WTC11 (cell line): ENCODE measurements at regions not wholly inside any gene's neighbourhood (a gene's known extent, or its start where the extent isn't known, plus 50 kb on each side); places are given as distances from the start of the nearest gene placed in this dataset.

Experiments
- ATAC-seq: fragments of 200-7000 bp; cut with Tn5 transposase; 2 replicates; pipeline ENCODE4 v1.10.0; 2021; ENCODE audit warnings: mild to moderate bottlenecking, moderate library complexity
- CTCF ChIA-PET: fragments of 300-600 bp; sonication (Branson Sonifier 250); formaldehyde crosslinking; loops from one replicate; lab custom pipeline; 2021; ENCODE audit warnings: antibody characterized with exemption; lab: Charles Lee
- POLR2A ChIA-PET: fragments of 350-600 bp; sonication (Branson Sonifier 250); formaldehyde crosslinking; loops from one replicate; lab custom pipeline; 2021; ENCODE audit warnings: antibody characterized with exemption; lab: Charles Lee
- DNase-seq: peaks from one replicate; pipeline ENCODE4 v3.0.0; 2021; ENCODE audit warnings: low spot score
- H3K27ac Mint-ChIP-seq: 2 replicates; pipeline ENCODE4 v1.8.0; 2021; ENCODE audit warnings: mixed read lengths
- H3K27me3 Mint-ChIP-seq: 2 replicates; pipeline ENCODE4 v1.8.0; 2021; ENCODE audit warnings: low read depth, mild to moderate bottlenecking, moderate library complexity, mixed read lengths
- H3K36me3 Mint-ChIP-seq: 2 replicates; pipeline ENCODE4 v1.8.0; 2021; ENCODE audit warnings: mixed read lengths
- H3K4me1 Mint-ChIP-seq: 2 replicates; pipeline ENCODE4 v1.8.0; 2022; ENCODE audit warnings: mixed read lengths
- H3K4me3 Mint-ChIP-seq: 2 replicates; pipeline ENCODE4 v1.8.0; 2021; ENCODE audit warnings: mild to moderate bottlenecking, moderate library complexity, mixed read lengths
- H3K9me3 Mint-ChIP-seq: 2 replicates; pipeline ENCODE4 v1.8.0; 2021; ENCODE audit warnings: mixed read lengths
- AR ChIP-seq: fragments of 250-450 bp; sonication (Bioruptor Pico); IDR thresholded peaks from 2 replicates; pipeline ENCODE4 v1.9.0; 2021; ENCODE audit warnings: mild to moderate bottlenecking
- CBFB ChIP-seq: sonication (generic); formaldehyde crosslinking; IDR thresholded peaks from 2 replicates; pipeline ENCODE4 v1.8.1; 2022; ENCODE audit warnings: mild to moderate bottlenecking, low read depth, missing genetic modification reagents
- CREB1 ChIP-seq: sonication (generic); formaldehyde crosslinking; IDR thresholded peaks from 2 replicates; pipeline ENCODE4 v1.8.0; 2023; ENCODE audit warnings: mild to moderate bottlenecking, missing genetic modification reagents
- ELF4 ChIP-seq: sonication (generic); formaldehyde crosslinking; IDR thresholded peaks from 2 replicates; pipeline ENCODE4 v1.8.1; 2022; ENCODE audit warnings: low read depth, mild to moderate bottlenecking, moderate library complexity, missing genetic modification reagents
- FOXP4 ChIP-seq: sonication (generic); formaldehyde crosslinking; IDR thresholded peaks from 2 replicates; pipeline ENCODE4 v1.8.0; 2022; ENCODE audit warnings: mild to moderate bottlenecking, missing genetic modification reagents
- GTF2I ChIP-seq: fragments of 250-450 bp; sonication (Bioruptor Pico); conservative IDR thresholded peaks from 2 replicates; pipeline ENCODE4 v1.4.0; 2021; ENCODE audit warnings: mild to moderate bottlenecking
- HMGXB4 ChIP-seq: sonication (generic); formaldehyde crosslinking; IDR thresholded peaks from 2 replicates; pipeline ENCODE4 v1.8.1; 2023; ENCODE audit warnings: mild to moderate bottlenecking, moderate library complexity, missing genetic modification reagents
- IRF2 ChIP-seq: sonication (generic); formaldehyde crosslinking; IDR thresholded peaks from 2 replicates; pipeline ENCODE4 v1.8.0; 2022; ENCODE audit warnings: low read depth, missing genetic modification reagents, borderline replicate concordance
- JAZF1 ChIP-seq: fragments of 250-450 bp; sonication (Bioruptor Pico); IDR thresholded peaks from 2 replicates; pipeline ENCODE4 v1.9.0; 2021; ENCODE audit warnings: moderate library complexity, mild to moderate bottlenecking, inconsistent platforms
- KAT7 ChIP-seq: sonication (generic); formaldehyde crosslinking; IDR thresholded peaks from 2 replicates; pipeline ENCODE4 v1.8.1; 2023; ENCODE audit warnings: missing genetic modification reagents, mild to moderate bottlenecking, borderline replicate concordance
- MYBL2 ChIP-seq: sonication (generic); formaldehyde crosslinking; IDR thresholded peaks from 2 replicates; pipeline ENCODE4 v1.8.1; 2023; ENCODE audit warnings: mild to moderate bottlenecking, moderate library complexity, missing genetic modification reagents
- NFYB ChIP-seq: sonication (generic); formaldehyde crosslinking; conservative IDR thresholded peaks from 2 replicates; pipeline ENCODE4 v1.8.0; 2022; ENCODE audit warnings: low read depth, missing genetic modification reagents
- SMAD4 ChIP-seq: sonication (generic); formaldehyde crosslinking; IDR thresholded peaks from 2 replicates; pipeline ENCODE4 v1.8.0; 2022; ENCODE audit warnings: mild to moderate bottlenecking, missing genetic modification reagents
- SP1 ChIP-seq: sonication (generic); formaldehyde crosslinking; conservative IDR thresholded peaks from 2 replicates; pipeline ENCODE4 v1.8.1; 2022; ENCODE audit warnings: missing genetic modification reagents
- TCF7 ChIP-seq: sonication (generic); formaldehyde crosslinking; IDR thresholded peaks from 2 replicates; pipeline ENCODE4 v1.8.0; 2022; ENCODE audit warnings: mild to moderate bottlenecking, low read depth, missing genetic modification reagents, moderate library complexity
- TEAD1 ChIP-seq: sonication (generic); formaldehyde crosslinking; IDR thresholded peaks from 2 replicates; pipeline ENCODE4 v1.8.0; 2022; ENCODE audit warnings: mild to moderate bottlenecking, missing genetic modification reagents
- ZBTB21 ChIP-seq: sonication (generic); formaldehyde crosslinking; IDR thresholded peaks from 2 replicates; pipeline ENCODE4 v1.8.1; 2023; ENCODE audit warnings: mild to moderate bottlenecking, missing genetic modification reagents, borderline replicate concordance
- ZNF138 ChIP-seq: sonication (generic); formaldehyde crosslinking; conservative IDR thresholded peaks from 2 replicates; pipeline ENCODE4 v1.8.1; 2022; ENCODE audit warnings: mild to moderate bottlenecking, moderate library complexity, missing genetic modification reagents
- ZNF671 ChIP-seq: fragments of 250-450 bp; sonication (Bioruptor Pico); IDR thresholded peaks from 2 replicates; pipeline ENCODE4 v1.8.0; 2021; ENCODE audit warnings: mild to moderate bottlenecking
- TF ChIP-seq, protein P1 (sequence below): sonication (generic); formaldehyde crosslinking; IDR thresholded peaks from 2 replicates; pipeline ENCODE4 v1.8.0; 2022; ENCODE audit warnings: mild to moderate bottlenecking, missing genetic modification reagents
- TF ChIP-seq, protein P2 (sequence below): sonication (generic); formaldehyde crosslinking; IDR thresholded peaks from 2 replicates; pipeline ENCODE4 v1.8.1; 2023; ENCODE audit warnings: mild to moderate bottlenecking, missing genetic modification reagents
- TF ChIP-seq, protein P3 (sequence below): sonication (generic); formaldehyde crosslinking; IDR thresholded peaks from 2 replicates; pipeline ENCODE4 v1.8.0; 2022; ENCODE audit warnings: missing genetic modification reagents
- TF ChIP-seq, protein P4 (sequence below): sonication (generic); formaldehyde crosslinking; IDR thresholded peaks from 2 replicates; pipeline ENCODE4 v1.8.1; 2022; ENCODE audit warnings: low read depth, missing genetic modification reagents, borderline replicate concordance

DNA sequence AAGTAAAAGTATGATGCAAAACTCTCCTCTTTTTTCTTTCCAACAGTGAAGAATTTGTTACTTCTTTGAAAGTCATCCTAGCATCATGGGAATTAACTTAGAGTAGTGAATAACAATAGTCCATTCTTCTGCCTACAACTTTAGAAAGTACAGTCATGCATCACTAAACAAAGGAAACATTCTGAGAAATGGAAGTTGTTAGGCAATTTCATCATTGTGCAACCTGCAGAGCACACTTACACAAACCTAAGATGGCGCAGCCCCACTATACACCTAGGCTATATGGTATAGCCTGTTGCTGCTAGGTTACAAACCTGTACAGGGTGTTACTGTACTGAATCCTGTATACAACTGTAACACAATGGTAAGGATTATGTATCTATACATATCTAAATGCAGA is 1209.3 kb upstream of the C9orf72 start:
- TF ChIP-seq, protein P1, sequence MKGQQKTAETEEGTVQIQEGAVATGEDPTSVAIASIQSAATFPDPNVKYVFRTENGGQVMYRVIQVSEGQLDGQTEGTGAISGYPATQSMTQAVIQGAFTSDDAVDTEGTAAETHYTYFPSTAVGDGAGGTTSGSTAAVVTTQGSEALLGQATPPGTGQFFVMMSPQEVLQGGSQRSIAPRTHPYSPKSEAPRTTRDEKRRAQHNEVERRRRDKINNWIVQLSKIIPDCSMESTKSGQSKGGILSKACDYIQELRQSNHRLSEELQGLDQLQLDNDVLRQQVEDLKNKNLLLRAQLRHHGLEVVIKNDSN (CRISPR knock-in tag): no peak
- no peak for TF ChIP-seq SMAD4 (CRISPR knock-in tag)
- TF ChIP-seq, protein P2, sequence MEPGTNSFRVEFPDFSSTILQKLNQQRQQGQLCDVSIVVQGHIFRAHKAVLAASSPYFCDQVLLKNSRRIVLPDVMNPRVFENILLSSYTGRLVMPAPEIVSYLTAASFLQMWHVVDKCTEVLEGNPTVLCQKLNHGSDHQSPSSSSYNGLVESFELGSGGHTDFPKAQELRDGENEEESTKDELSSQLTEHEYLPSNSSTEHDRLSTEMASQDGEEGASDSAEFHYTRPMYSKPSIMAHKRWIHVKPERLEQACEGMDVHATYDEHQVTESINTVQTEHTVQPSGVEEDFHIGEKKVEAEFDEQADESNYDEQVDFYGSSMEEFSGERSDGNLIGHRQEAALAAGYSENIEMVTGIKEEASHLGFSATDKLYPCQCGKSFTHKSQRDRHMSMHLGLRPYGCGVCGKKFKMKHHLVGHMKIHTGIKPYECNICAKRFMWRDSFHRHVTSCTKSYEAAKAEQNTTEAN (CRISPR knock-in tag): no peak
- no peak for TF ChIP-seq CBFB (CRISPR knock-in tag)
- no peak for TF ChIP-seq JAZF1 (CRISPR knock-in tag)
- no peak for TF ChIP-seq ELF4 (CRISPR knock-in tag)
- TF ChIP-seq IRF2 (CRISPR knock-in tag): no peak
- TF ChIP-seq AR (CRISPR knock-in tag): no peak
- TF ChIP-seq ZNF671 (CRISPR knock-in tag): no peak
- no peak for TF ChIP-seq ZBTB21 (CRISPR knock-in tag)
- no peak for TF ChIP-seq NFYB (CRISPR knock-in tag)
- no peak for TF ChIP-seq GTF2I (CRISPR knock-in tag)
- TF ChIP-seq, protein P3, sequence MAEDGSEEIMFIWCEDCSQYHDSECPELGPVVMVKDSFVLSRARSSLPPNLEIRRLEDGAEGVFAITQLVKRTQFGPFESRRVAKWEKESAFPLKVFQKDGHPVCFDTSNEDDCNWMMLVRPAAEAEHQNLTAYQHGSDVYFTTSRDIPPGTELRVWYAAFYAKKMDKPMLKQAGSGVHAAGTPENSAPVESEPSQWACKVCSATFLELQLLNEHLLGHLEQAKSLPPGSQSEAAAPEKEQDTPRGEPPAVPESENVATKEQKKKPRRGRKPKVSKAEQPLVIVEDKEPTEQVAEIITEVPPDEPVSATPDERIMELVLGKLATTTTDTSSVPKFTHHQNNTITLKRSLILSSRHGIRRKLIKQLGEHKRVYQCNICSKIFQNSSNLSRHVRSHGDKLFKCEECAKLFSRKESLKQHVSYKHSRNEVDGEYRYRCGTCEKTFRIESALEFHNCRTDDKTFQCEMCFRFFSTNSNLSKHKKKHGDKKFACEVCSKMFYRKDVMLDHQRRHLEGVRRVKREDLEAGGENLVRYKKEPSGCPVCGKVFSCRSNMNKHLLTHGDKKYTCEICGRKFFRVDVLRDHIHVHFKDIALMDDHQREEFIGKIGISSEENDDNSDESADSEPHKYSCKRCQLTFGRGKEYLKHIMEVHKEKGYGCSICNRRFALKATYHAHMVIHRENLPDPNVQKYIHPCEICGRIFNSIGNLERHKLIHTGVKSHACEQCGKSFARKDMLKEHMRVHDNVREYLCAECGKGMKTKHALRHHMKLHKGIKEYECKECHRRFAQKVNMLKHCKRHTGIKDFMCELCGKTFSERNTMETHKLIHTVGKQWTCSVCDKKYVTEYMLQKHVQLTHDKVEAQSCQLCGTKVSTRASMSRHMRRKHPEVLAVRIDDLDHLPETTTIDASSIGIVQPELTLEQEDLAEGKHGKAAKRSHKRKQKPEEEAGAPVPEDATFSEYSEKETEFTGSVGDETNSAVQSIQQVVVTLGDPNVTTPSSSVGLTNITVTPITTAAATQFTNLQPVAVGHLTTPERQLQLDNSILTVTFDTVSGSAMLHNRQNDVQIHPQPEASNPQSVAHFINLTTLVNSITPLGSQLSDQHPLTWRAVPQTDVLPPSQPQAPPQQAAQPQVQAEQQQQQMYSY (CRISPR knock-in tag): no peak
- TF ChIP-seq, protein P4, sequence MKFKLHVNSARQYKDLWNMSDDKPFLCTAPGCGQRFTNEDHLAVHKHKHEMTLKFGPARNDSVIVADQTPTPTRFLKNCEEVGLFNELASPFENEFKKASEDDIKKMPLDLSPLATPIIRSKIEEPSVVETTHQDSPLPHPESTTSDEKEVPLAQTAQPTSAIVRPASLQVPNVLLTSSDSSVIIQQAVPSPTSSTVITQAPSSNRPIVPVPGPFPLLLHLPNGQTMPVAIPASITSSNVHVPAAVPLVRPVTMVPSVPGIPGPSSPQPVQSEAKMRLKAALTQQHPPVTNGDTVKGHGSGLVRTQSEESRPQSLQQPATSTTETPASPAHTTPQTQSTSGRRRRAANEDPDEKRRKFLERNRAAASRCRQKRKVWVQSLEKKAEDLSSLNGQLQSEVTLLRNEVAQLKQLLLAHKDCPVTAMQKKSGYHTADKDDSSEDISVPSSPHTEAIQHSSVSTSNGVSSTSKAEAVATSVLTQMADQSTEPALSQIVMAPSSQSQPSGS (CRISPR knock-in tag): no peak
- CTCF ChIA-PET: no interaction called here
- DNase-seq (no peak), ATAC-seq (no peak)
- H3K9me3 Mint-ChIP-seq: no peaks in the 10 kb centered on the region
- H3K4me1 Mint-ChIP-seq: peaks cover 22% of the 10 kb centered on the region
- POLR2A ChIA-PET: no interaction called here
- H3K36me3 Mint-ChIP-seq: no peaks in the 10 kb centered on the region
- no peak overlapping the region for H3K27ac Mint-ChIP-seq
- H3K27me3 Mint-ChIP-seq: no peaks in the 10 kb centered on the region
- no peak overlapping the region for H3K4me3 Mint-ChIP-seq

GRCh38 chr9:28792716-28793115 is 1219.4 kb upstream of the C9orf72 start:
- Mint-ChIP-seq H3K4me1 (0 out of 2 replicates have a peak, but pooled peaks cover 2% of the 10 kb centered on the region), H3K9me3 (no peaks in the 10 kb centered on the region), H3K4me3 (no peak overlapping the region), H3K27ac (no peak overlapping the region), H3K27me3 (no peaks in the 10 kb centered on the region), H3K36me3 (no peaks in the 10 kb centered on the region)
- ATAC-seq (no peak), DNase-seq (no peak)
- POLR2A ChIA-PET: no interaction called here
- CTCF ChIA-PET: interaction anchor here (0.9 kb wide), 1 partner anchor 18 kb away, joined by 4 read pairs; no protein-coding TSS in a partner anchor
- TF ChIP-seq CREB1 (CRISPR knock-in tag): no peak
- no peak for TF ChIP-seq FOXP4 (CRISPR knock-in tag)
- no peak for TF ChIP-seq MYBL2 (CRISPR knock-in tag)
- TF ChIP-seq TCF7: no peak
- TF ChIP-seq HMGXB4: no peak
- no peak for TF ChIP-seq SP1
- TF ChIP-seq ZNF671 (CRISPR knock-in tag): no peak
- TF ChIP-seq TEAD1 (CRISPR knock-in tag): no peak
- TF ChIP-seq ZBTB21 (CRISPR knock-in tag): no peak
- TF ChIP-seq ZNF138 (CRISPR knock-in tag): no peak
- TF ChIP-seq KAT7 (CRISPR knock-in tag): no peak
